ENCODE measurements at regions not wholly inside any gene's neighbourhood (a gene's known extent, or its start where the extent isn't known, plus 50 kb on each side); places are given as distances from the start of the nearest gene placed in this dataset.
A peak's percentile ranks its signal among the peaks of the same experiment; 100 is the strongest.

- no peak for TF ChIP-seq POLR2A (IDR thresholded peaks at IDR 0.05)
- no peak for TF ChIP-seq CTCF (IDR thresholded peaks at IDR 0.05)
- WGBS, 2 donors, result 80 to 90% methylated on average over 2 of the region's 2 CpGs
- H3K4me3 ChIP-seq (ENCODE audit: low read depth, poor library complexity, severe bottlenecking), result no peak overlapping the region
- DNase-seq (ENCODE audit: low spot score in 2 of 2), result no peak
- intact Hi-C loops (cut with DNase I; ENCODE audit: low total_unique reads), result no loop called here
Measured at GRCh38 chr2:120572226-120572625, 163.4 kb upstream of the GLI2 start.

DNA sequence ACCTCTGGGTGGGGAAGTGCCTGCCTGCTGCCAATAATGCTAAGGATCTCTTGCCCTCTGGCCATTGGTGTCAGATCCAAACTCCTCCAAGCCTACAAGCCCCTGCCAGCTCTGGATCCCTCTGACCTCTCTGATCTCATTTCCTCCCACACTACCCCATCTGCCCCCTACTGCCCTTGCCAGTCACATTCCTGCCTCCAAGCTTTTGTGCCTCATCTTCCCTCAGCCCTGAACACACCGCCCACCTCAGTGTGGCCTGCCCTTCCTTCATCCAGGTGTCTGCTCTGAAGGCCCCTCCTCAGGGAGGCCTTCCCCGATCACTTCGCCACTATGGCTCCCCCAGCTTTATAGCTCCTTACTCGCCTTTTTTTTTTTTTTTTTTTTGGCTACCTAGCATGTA is 161.0 kb upstream of the GLI2 start:
- no peak overlapping the region for H3K4me3 ChIP-seq (ENCODE audit: low read depth, poor library complexity, severe bottlenecking)
- 89 to 91% methylated on average over 4 of the region's 4 CpGs for WGBS, 2 donors
- intact Hi-C loops (cut with DNase I; ENCODE audit: low total_unique reads), result no loop called here
- TF ChIP-seq CTCF (IDR thresholded peaks at IDR 0.05) (no peak), POLR2A (IDR thresholded peaks at IDR 0.05) (no peak)
- no peak for DNase-seq (ENCODE audit: low spot score in 2 of 2)

DNA sequence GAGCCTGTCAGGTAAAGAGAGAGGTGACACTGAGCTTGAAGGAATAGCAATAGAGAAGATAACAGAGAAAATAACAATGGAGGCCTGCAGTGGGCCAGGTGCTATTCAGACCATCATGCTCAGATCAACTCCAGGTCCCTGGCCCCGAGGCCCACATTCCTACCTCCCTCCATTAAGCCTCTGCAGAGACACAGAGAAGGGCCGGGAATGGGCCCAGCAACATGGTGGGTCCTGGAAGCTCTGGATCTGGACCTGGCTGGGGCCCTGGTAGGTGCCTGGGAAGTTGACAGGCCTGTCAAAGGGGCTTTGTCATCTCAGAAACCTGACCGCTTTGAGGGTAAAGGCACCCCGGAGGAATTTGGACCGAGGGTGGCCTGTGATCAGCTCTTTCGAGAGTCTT is 159.7 kb upstream of the GLI2 start:
- intact Hi-C loops (cut with DNase I; ENCODE audit: low total_unique reads), result no loop called here
- 96 to 97% methylated on average over 6 of the region's 6 CpGs for WGBS, 2 donors
- no peak overlapping the region for H3K4me3 ChIP-seq (ENCODE audit: low read depth, poor library complexity, severe bottlenecking)
- no peak for DNase-seq (ENCODE audit: low spot score in 2 of 2)
- TF ChIP-seq POLR2A (IDR thresholded peaks at IDR 0.05) (no peak), CTCF (IDR thresholded peaks at IDR 0.05) (no peak)

DNA sequence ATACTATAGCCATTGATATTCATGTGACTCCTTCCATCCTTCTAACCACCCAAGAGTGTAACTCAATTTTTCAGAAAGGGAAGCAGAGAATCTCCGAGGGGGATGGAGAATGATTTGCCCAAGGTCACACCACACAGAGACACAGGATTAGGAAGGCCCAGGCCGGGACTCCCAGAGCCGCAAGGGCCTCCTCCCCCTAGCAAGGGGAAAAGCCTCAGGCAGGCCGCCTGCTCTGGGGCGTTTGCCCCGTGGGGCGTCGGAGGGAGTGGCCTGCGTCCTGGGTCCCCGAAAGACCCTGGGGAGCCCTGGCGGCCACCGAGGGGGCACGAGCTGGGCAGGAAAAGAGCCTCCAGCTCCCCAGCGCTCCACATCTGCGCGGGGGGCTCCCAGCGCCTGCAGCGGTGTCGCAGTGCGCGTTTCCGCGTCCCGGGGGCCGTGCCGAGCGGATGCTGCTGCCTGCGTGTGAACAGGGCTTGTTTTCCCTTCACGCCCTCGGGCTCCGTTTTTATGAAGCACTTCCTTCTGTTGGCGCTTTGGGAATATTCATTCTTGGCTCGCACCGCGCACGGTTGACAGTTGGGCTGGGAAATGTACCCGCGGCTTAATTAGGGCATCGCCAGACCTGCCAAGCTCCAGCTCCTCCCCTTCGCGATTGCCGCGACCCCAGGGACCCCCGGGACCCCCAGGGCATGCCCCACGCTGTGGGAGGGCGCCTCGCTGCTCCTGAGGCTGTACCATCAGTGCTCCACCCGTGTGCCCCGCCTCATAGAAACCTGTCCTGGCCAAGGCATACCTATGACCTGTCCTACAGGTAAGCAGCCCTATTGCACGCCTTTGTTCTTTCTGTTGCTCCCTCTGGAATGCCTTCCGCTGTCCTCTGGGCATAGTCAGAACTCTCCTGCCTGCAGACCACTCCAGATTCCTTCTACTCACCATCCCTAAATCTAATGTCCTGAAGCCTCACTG is 158.9 kb upstream of the GLI2 start:
- DNase-seq (ENCODE audit: low spot score in 2 of 2), result peak; percentile 40 to 93
- TF ChIP-seq CTCF (IDR thresholded peaks at IDR 0.05) (no peak), POLR2A (IDR thresholded peaks at IDR 0.05) (no peak)
- 8 to 9% methylated on average over 41 to 45 of the region's 51 CpGs for WGBS, 2 donors
- intact Hi-C loops (cut with DNase I; ENCODE audit: low total_unique reads), result no loop called here
- H3K4me3 ChIP-seq (ENCODE audit: low read depth, poor library complexity, severe bottlenecking), result no peak overlapping the region

GRCh38 chr2:120577721-120578295 is 157.9 kb upstream of the GLI2 start:
- DNase-seq (ENCODE audit: low spot score in 2 of 2), result no peak
- WGBS, 2 donors, result 89 to 92% methylated on average over 12 of the region's 12 CpGs
- TF ChIP-seq CTCF (IDR thresholded peaks at IDR 0.05), result no peak
- no peak for TF ChIP-seq POLR2A (IDR thresholded peaks at IDR 0.05)
- intact Hi-C loops (cut with DNase I; ENCODE audit: low total_unique reads), result no loop called here
- no peak overlapping the region for H3K4me3 ChIP-seq (ENCODE audit: low read depth, poor library complexity, severe bottlenecking)
